ENCODE measurements at regions not wholly inside any gene's neighbourhood (a gene's known extent, or its start where the extent isn't known, plus 50 kb on each side); places are given as distances from the start of the nearest gene placed in this dataset.
"Not testable (repeated sequence)": the region's sequence is repeated elsewhere in the genome, so short reads cannot be mapped to it uniquely, and the experiment has no call there.

- no peak for DNase-seq (ENCODE audit: low spot score)
These were observed 57.7 kb upstream of the SHB start for GRCh38 chr9:38126730-38127129.

DNA sequence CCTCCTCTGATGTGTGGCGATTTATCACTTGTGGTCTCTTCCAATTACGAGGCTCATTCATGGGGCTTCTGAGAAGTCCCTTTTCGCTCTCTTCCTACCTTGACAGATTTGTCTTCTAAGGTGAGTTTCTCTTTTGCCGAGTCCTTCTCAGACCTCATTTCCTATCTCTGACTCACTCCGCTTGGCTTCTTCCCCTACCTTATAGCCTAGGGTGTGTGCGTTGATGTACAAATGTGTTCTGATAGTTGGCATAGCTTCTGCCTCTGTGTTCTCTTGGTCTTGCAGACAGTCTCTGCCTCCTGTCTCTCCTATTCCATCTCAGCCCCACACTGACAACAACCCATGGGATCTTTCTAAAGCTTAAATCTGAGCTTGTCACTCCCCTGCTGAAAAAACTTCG, 56.9 kb upstream of the SHB start:
- no peak for DNase-seq (ENCODE audit: low spot score)

DNA sequence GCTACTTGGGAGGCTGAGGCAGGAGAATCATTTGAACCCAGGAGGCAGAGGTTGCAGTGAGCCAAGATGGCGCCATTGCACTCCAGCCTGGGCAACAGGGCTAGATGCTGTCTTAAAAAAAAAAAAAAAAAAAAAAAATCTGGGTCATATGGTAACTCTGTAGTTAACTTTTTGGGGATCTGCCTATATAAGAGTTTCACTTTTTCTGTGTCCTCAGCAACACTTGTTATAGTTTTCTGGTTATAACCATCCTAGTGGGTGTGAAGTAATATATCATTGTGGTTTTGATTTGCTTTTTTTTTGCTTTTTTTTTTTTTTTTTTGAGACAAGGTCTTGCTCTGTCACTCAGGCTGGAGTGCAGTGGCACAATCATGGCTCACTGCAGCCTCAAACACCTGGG, 54.3 kb upstream of the SHB start:
- DNase-seq (ENCODE audit: low spot score), result not testable (repeated sequence)

DNA sequence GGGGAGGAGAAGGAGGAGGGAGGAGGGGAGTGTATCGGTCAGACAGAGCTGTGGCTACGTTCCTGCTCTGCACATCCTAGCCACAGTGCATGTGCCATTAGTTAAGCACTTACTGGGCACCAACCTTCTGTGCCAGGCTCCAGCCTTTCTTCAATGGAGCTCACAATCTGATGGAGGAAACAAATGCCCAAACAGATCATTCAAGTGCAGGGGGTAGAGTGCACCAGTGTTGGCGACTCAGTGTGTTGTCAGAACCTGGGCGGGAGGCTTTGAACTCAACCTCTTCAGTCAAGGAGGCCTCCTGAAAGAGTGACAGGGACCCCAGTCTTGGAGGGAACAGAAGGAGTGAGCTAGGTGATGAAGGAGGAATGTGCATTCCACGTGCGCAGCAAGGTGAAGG, 51.9 kb upstream of the SHB start:
- no peak for DNase-seq (ENCODE audit: low spot score)

- no peak for DNase-seq (ENCODE audit: low spot score)
These were observed 50.7 kb upstream of the SHB start for GRCh38 chr9:38119560-38120236.

DNA sequence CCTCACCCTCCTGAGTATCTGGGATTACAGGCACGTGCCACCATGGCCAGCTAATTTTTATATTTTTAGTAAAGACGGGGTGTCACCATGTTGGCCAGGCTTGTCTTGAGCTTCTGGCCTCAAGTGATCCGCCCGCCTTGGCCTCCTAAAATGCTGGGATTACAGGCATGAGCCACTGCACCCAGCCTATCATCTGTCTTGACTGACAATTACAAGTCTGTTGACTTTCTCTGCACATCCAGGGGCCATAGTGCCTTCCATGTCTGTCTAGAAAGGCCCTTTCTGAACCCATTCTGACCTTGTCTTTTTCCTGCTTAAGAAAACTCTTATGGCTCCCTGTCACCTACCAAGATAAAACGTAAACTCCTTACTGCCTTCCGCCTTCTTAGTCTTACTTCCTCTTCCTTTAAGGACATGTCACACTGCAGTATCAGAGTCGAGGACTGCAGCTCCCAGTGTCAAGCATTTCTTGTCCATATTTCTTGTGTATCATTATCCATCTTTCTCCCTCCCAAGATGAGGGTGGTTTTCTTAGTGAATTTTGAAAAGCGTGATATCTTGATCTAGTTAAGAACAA, 49.9 kb upstream of the SHB start:
- no peak for DNase-seq (ENCODE audit: low spot score)
